H1 (cell line): ENCODE measurements at regions not wholly inside any gene's neighbourhood (a gene's known extent, or its start where the extent isn't known, plus 50 kb on each side); places are given as distances from the start of the nearest gene placed in this dataset.

Source experiments
- CEBPB ChIP-seq: IDR thresholded peaks from 2 replicates; pipeline ENCODE4 v1.6.1; 2012; ENCODE audit warnings: low read depth, low read length
- CTCF ChIP-seq, 3 experiments: IDR thresholded peaks; 1 replicate in 2 of 3; 2 replicates in 1 of 3; pipeline versions ENCODE4 v1.5.1 to v1.6.1; 2011; ENCODE audit warnings: low read length in 3 of 3, mild to moderate bottlenecking in 3 of 3, inconsistent platforms in 2 of 3, low read depth in 1 of 3, moderate library complexity in 1 of 3; ENCODE audit not compliant: insufficient read depth in 1 of 3; ENCODE audit errors: control extremely low read depth in 1 of 3
- HDAC6 ChIP-seq: IDR thresholded peaks from one replicate; pipeline ENCODE4 v1.7.1; 2012; ENCODE audit warnings: low read depth, mild to moderate bottlenecking, inconsistent platforms, low read length, moderate library complexity
- MAX ChIP-seq: IDR thresholded peaks from 2 replicates; pipeline ENCODE4 v1.6.1; 2012; ENCODE audit warnings: inconsistent platforms

- TF ChIP-seq MAX: no peak
- TF ChIP-seq CTCF (IDR thresholded peaks at IDR 0.05; ENCODE audit: control extremely low read depth in 1 of 3, insufficient read depth in 1 of 3, low read depth in 1 of 3, low read length in 3 of 3): no peak
- no peak for TF ChIP-seq CEBPB
- TF ChIP-seq HDAC6: no peak
These were observed 69.0 kb upstream of the KAZN start (continued) for GRCh38 chr1:14529475-14529874.
